HTR-8/SVneo (cell line): ENCODE measurements at regions not wholly inside any gene's neighbourhood (a gene's known extent, or its start where the extent isn't known, plus 50 kb on each side); places are given as distances from the start of the nearest gene placed in this dataset.

ENCODE experiments used
- DNase-seq: peaks from one replicate; pipeline ENCODE4 v3.0.0; 2011; ENCODE audit warnings: low spot score, mixed read lengths; ENCODE audit not compliant: insufficient read length
- FAIRE-seq: peaks from 2 replicates; lab custom pipeline; 2011; peaks lifted over from hg19 to GRCh38; lab: Jason Lieb, UNC

- DNase-seq (no peak), FAIRE-seq (no peak)
Observed at GRCh38 chr14:36047912-36048311, 128.6 kb downstream of the PTCSC3 start.

- no peak for DNase-seq
- no peak for FAIRE-seq
Observed at GRCh38 chr14:36035675-36036074, 140.8 kb downstream of the PTCSC3 start.

GRCh38 chr14:36028665-36029064, 147.9 kb downstream of the PTCSC3 start:
- no peak for FAIRE-seq
- DNase-seq = no peak

GRCh38 chr14:36028218-36028617, 148.3 kb downstream of the PTCSC3 start:
- no peak for FAIRE-seq
- DNase-seq = no peak

- no peak for FAIRE-seq
- DNase-seq = no peak
Observed at GRCh38 chr14:36027354-36027753, 149.2 kb downstream of the PTCSC3 start.

- FAIRE-seq = no peak
- DNase-seq = no peak
Observed at GRCh38 chr14:36022765-36023410, 153.6 kb downstream of the PTCSC3 start.

- no peak for DNase-seq
- FAIRE-seq = no peak
Observed at GRCh38 chr14:36021591-36022320, 154.8 kb downstream of the PTCSC3 start.

GRCh38 chr14:36021030-36021422, 155.5 kb downstream of the PTCSC3 start:
- FAIRE-seq (no peak), DNase-seq (no peak)

- DNase-seq (no peak), FAIRE-seq (no peak)
Observed at GRCh38 chr14:36020120-36021029, 156.1 kb downstream of the PTCSC3 start.

GRCh38 chr14:36019126-36019525, 157.4 kb downstream of the PTCSC3 start:
- FAIRE-seq = no peak
- DNase-seq = no peak

GRCh38 chr14:36014236-36014635, 162.3 kb downstream of the PTCSC3 start:
- DNase-seq (no peak), FAIRE-seq (no peak)

GRCh38 chr14:36013483-36013882, 163.0 kb downstream of the PTCSC3 start:
- FAIRE-seq (no peak), DNase-seq (no peak)

GRCh38 chr14:36012621-36013020, 163.9 kb downstream of the PTCSC3 start:
- no peak for DNase-seq
- no peak for FAIRE-seq

- DNase-seq = no peak
- no peak for FAIRE-seq
Observed at GRCh38 chr14:36009643-36010042, 166.9 kb downstream of the PTCSC3 start.

GRCh38 chr14:36006623-36007022, 169.9 kb downstream of the PTCSC3 start:
- DNase-seq (no peak), FAIRE-seq (no peak)

- DNase-seq (no peak), FAIRE-seq (no peak)
Observed at GRCh38 chr14:36005670-36006069, 170.9 kb downstream of the PTCSC3 start.

GRCh38 chr14:36001936-36002335, 174.6 kb downstream of the PTCSC3 start:
- FAIRE-seq (no peak), DNase-seq (no peak)

- FAIRE-seq (no peak), DNase-seq (no peak)
Observed at GRCh38 chr14:35999294-35999693, 173.2 kb downstream of the BRMS1L start.

- FAIRE-seq = no peak
- DNase-seq = no peak
Observed at GRCh38 chr14:35998303-35998702, 172.2 kb downstream of the BRMS1L start.

GRCh38 chr14:35993684-35993960, 167.5 kb downstream of the BRMS1L start:
- FAIRE-seq (no peak), DNase-seq (no peak)
